ENCODE measurements at regions not wholly inside any gene's neighbourhood (a gene's known extent, or its start where the extent isn't known, plus 50 kb on each side); places are given as distances from the start of the nearest gene placed in this dataset.

DNA sequence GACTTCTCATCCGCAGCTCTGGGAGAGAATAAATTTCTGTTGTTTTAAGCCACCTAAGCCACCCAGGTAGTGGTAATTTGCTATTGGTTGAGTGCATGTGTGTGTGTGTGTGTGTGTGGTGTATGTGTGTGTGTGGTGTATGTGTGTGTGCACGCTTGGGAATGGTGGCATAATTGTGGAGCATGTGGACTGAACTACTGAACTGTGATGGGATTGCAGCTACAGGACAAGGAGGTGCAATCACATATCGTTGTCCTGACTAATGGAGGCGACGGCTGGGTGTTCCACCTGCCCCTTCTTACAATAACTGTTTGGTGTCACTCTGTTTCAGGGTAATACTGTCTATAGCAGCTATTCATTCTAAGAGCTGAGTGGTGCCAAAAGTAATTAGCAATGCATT, 448.7 kb upstream of the PFKP start:
- H3K27ac Mint-ChIP-seq, result no peak overlapping the region
- peaks cover 10% of the 10 kb centered on the region for H3K27me3 Mint-ChIP-seq (ENCODE audit: low read depth)
- TF ChIP-seq, protein P1, sequence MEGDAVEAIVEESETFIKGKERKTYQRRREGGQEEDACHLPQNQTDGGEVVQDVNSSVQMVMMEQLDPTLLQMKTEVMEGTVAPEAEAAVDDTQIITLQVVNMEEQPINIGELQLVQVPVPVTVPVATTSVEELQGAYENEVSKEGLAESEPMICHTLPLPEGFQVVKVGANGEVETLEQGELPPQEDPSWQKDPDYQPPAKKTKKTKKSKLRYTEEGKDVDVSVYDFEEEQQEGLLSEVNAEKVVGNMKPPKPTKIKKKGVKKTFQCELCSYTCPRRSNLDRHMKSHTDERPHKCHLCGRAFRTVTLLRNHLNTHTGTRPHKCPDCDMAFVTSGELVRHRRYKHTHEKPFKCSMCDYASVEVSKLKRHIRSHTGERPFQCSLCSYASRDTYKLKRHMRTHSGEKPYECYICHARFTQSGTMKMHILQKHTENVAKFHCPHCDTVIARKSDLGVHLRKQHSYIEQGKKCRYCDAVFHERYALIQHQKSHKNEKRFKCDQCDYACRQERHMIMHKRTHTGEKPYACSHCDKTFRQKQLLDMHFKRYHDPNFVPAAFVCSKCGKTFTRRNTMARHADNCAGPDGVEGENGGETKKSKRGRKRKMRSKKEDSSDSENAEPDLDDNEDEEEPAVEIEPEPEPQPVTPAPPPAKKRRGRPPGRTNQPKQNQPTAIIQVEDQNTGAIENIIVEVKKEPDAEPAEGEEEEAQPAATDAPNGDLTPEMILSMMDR (IDR thresholded peaks at IDR 0.05; ENCODE audit: unreplicated experiment in 3 of 3), result no peak
- no peak overlapping the region for H3K4me3 Mint-ChIP-seq
- H3K36me3 Mint-ChIP-seq (ENCODE audit: low read depth), result no peaks in the 10 kb centered on the region
- peaks cover 12% of the 10 kb centered on the region for H3K4me1 Mint-ChIP-seq
- H3K9me3 Mint-ChIP-seq, result peaks cover under 1% of the 10 kb centered on the region

DNA sequence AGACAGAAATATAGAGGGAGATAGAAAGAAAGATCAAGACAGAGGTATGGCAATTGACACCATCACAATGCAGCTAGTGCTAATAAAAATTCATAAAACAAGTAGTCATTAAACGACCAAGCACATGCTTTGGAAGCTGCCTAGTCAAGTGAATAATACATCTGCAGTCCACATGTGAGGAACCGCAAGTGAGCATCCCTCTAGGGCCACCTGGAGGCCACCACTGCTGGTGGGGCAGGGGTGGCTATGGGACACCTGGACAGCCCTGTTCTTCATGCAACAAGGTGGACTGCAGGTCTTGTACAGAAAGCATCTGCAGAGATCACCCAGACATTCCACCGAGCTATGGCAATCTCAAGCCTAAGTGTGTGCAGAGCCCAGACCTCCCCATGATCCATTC, 451.1 kb upstream of the PFKP start:
- H3K4me3 Mint-ChIP-seq, result no peak overlapping the region
- H3K4me1 Mint-ChIP-seq, result peaks cover 12% of the 10 kb centered on the region
- H3K27me3 Mint-ChIP-seq (ENCODE audit: low read depth), result no peaks in the 10 kb centered on the region
- H3K9me3 Mint-ChIP-seq, result peaks cover 10% of the 10 kb centered on the region
- H3K36me3 Mint-ChIP-seq (ENCODE audit: low read depth), result no peaks in the 10 kb centered on the region
- no peak overlapping the region for H3K27ac Mint-ChIP-seq
- TF ChIP-seq, protein P1 (IDR thresholded peaks at IDR 0.05; ENCODE audit: unreplicated experiment in 3 of 3), result no peak

DNA sequence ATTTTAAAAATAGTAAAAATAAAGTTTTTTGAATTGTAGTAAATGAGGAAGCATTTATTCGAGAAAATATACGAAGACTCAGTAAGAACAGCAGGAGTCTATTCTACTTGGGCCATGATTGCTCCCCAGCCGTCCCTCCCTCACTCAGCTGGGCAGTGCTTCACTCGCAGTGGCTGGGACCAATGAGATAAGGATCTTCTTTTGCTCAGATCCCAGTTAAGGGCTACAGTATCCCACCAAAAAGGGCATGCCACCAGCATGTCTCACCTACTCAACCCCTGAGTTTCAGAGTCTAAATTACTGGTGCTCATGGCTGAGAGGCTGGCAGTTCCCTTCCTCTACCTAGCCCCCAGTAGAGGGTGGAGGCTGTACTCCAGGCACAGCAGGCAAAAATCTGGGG, 455.7 kb upstream of the PFKP start:
- Mint-ChIP-seq H3K27me3 (ENCODE audit: low read depth) (no peaks in the 10 kb centered on the region), H3K9me3 (peaks cover 12% of the 10 kb centered on the region), H3K4me3 (no peak overlapping the region), H3K4me1 (peaks cover 6% of the 10 kb centered on the region), H3K36me3 (ENCODE audit: low read depth) (no peaks in the 10 kb centered on the region), H3K27ac (no peak overlapping the region)
- TF ChIP-seq, protein P1 (IDR thresholded peaks at IDR 0.05; ENCODE audit: unreplicated experiment in 3 of 3), result no peak

DNA sequence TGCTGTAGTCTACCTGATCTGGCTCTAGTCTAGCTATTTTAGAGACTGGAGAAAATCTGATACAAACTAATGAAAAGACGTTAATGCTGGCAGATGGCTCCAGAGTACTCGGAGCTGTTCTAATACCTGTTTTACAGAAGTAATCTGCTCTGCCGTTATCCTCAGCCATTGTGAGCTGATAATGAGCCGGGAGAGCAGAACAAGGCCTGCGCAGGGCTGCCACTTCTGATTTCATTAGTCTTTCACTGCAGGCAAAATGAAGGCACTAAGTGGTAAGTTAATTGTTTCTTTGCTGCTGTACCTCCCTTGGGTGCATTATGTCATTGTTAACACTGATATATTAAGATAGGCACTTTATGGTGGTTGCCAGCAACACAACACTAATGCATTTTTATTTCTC, 456.4 kb upstream of the PFKP start:
- Mint-ChIP-seq H3K9me3 (peaks cover 12% of the 10 kb centered on the region), H3K4me3 (no peak overlapping the region), H3K4me1 (peaks cover 6% of the 10 kb centered on the region), H3K27ac (no peak overlapping the region), H3K36me3 (ENCODE audit: low read depth) (no peaks in the 10 kb centered on the region), H3K27me3 (ENCODE audit: low read depth) (no peaks in the 10 kb centered on the region)
- TF ChIP-seq, protein P1 (IDR thresholded peaks at IDR 0.05; ENCODE audit: unreplicated experiment in 3 of 3), result no peak

DNA sequence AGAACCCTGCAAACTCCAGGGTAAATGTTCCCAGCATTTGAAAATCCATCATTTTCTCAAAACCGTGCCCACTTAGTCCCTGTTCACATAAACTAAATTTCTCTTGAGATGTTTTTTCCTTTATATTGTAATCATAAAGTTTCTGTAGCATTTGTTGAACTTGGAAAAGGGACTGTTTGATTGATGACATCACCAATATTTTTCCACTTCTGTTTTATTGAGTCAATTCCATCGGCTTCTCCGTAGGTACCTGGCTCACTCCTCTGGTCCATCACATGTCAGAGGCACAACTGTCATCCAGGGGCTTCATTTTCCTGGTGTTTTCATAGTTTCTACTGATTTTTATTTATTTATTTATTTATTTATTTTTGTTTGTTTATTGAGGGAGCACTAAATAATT, 462.5 kb upstream of the PFKP start:
- Mint-ChIP-seq H3K4me1 (no peaks in the 10 kb centered on the region), H3K36me3 (ENCODE audit: low read depth) (no peaks in the 10 kb centered on the region), H3K27ac (no peak overlapping the region), H3K9me3 (peaks cover 2% of the 10 kb centered on the region), H3K4me3 (no peak overlapping the region), H3K27me3 (ENCODE audit: low read depth) (peaks cover 3% of the 10 kb centered on the region)
- TF ChIP-seq, protein P1 (IDR thresholded peaks at IDR 0.05; ENCODE audit: unreplicated experiment in 3 of 3), result no peak

DNA sequence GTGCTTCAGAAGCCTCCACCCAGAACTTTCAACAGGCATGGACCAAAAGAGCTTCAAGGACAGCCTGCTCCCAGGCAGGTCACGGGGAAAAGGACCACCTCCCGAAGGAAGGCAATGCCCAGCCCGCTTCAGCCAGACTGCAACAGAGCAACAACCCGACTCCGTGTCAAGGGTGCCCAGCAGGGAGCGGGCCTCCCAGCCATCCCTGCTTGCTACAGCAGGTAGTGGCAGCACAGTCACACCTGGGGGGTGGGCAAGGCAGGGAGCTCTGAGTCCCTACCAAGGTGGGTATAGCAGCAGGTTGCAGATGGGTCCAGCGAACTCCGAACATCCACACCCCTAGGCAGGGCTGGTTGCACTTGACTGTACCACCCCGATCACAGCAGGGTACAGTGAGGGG, 467.8 kb upstream of the PFKP start:
- Mint-ChIP-seq H3K4me1 (peaks cover 5% of the 10 kb centered on the region), H3K36me3 (ENCODE audit: low read depth) (no peaks in the 10 kb centered on the region), H3K27ac (no peak overlapping the region), H3K27me3 (ENCODE audit: low read depth) (peaks cover 3% of the 10 kb centered on the region), H3K4me3 (no peak overlapping the region), H3K9me3 (no peaks in the 10 kb centered on the region)
- TF ChIP-seq, protein P1 (IDR thresholded peaks at IDR 0.05; ENCODE audit: unreplicated experiment in 3 of 3), result no peak

Measured in nephron (organoid).